ENCODE measurements at regions not wholly inside any gene's neighbourhood (a gene's known extent, or its start where the extent isn't known, plus 50 kb on each side); places are given as distances from the start of the nearest gene placed in this dataset.

DNA sequence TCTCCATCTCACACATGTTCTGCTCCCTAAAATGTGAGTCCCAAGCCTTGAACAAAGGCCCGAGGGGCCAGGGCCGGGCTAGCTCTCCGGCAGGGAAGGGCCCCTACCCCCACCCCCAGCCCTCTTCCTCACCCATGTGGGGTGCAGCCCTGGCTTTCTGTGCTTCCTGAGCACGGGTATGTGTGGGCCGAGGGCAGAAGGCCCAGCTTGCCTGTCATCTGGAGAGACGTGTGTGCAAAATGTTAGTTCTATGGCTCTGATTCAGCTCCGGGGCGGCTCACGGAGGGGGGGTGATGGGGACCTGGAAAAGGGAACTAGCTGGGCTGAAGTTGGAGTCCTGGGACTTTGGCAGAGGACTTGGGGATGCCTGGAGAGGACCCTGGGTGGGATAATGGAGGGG is 90.3 kb upstream of the ARAP3 start:
- TF ChIP-seq, protein P1, sequence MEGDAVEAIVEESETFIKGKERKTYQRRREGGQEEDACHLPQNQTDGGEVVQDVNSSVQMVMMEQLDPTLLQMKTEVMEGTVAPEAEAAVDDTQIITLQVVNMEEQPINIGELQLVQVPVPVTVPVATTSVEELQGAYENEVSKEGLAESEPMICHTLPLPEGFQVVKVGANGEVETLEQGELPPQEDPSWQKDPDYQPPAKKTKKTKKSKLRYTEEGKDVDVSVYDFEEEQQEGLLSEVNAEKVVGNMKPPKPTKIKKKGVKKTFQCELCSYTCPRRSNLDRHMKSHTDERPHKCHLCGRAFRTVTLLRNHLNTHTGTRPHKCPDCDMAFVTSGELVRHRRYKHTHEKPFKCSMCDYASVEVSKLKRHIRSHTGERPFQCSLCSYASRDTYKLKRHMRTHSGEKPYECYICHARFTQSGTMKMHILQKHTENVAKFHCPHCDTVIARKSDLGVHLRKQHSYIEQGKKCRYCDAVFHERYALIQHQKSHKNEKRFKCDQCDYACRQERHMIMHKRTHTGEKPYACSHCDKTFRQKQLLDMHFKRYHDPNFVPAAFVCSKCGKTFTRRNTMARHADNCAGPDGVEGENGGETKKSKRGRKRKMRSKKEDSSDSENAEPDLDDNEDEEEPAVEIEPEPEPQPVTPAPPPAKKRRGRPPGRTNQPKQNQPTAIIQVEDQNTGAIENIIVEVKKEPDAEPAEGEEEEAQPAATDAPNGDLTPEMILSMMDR (IDR thresholded peaks at IDR 0.05; ENCODE audit: insufficient read depth, low read length), result no peak
- no peak for TF ChIP-seq POLR2AphosphoS5 (IDR thresholded peaks at IDR 0.05; ENCODE audit: low read depth)
- TF ChIP-seq GABPA (IDR thresholded peaks at IDR 0.05; ENCODE audit: low read depth), result no peak
- TF ChIP-seq, protein P2, sequence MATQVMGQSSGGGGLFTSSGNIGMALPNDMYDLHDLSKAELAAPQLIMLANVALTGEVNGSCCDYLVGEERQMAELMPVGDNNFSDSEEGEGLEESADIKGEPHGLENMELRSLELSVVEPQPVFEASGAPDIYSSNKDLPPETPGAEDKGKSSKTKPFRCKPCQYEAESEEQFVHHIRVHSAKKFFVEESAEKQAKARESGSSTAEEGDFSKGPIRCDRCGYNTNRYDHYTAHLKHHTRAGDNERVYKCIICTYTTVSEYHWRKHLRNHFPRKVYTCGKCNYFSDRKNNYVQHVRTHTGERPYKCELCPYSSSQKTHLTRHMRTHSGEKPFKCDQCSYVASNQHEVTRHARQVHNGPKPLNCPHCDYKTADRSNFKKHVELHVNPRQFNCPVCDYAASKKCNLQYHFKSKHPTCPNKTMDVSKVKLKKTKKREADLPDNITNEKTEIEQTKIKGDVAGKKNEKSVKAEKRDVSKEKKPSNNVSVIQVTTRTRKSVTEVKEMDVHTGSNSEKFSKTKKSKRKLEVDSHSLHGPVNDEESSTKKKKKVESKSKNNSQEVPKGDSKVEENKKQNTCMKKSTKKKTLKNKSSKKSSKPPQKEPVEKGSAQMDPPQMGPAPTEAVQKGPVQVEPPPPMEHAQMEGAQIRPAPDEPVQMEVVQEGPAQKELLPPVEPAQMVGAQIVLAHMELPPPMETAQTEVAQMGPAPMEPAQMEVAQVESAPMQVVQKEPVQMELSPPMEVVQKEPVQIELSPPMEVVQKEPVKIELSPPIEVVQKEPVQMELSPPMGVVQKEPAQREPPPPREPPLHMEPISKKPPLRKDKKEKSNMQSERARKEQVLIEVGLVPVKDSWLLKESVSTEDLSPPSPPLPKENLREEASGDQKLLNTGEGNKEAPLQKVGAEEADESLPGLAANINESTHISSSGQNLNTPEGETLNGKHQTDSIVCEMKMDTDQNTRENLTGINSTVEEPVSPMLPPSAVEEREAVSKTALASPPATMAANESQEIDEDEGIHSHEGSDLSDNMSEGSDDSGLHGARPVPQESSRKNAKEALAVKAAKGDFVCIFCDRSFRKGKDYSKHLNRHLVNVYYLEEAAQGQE (IDR thresholded peaks at IDR 0.05; ENCODE audit: insufficient replicate concordance, low read depth), result no peak
- TF ChIP-seq SPI1 (IDR thresholded peaks at IDR 0.05; ENCODE audit: borderline replicate concordance, low read depth), result no peak
